ENCODE measurements at regions not wholly inside any gene's neighbourhood (a gene's known extent, or its start where the extent isn't known, plus 50 kb on each side); places are given as distances from the start of the nearest gene placed in this dataset.

GRCh38 chr1:195520757-195521156 lies 1087.5 kb downstream of the KCNT2 start:
- Mint-ChIP-seq H3K27ac (no peak overlapping the region), H3K4me3 (no peak overlapping the region), H3K4me1 (no peaks in the 10 kb centered on the region), H3K27me3 (ENCODE audit: insufficient read depth, low read depth) (peaks cover 2% of the 10 kb centered on the region), H3K9me3 (peaks cover 2% of the 10 kb centered on the region), H3K36me3 (no peaks in the 10 kb centered on the region)
- H4K20me1 ChIP-seq (ENCODE audit: low read depth): no peaks in the 10 kb centered on the region
- no peak for TF ChIP-seq EZH2 (IDR thresholded peaks at IDR 0.05)
- no peak for TF ChIP-seq CTCF (IDR thresholded peaks at IDR 0.05)
- TF ChIP-seq EZH2phosphoT487 (IDR thresholded peaks at IDR 0.05): no peak
- no peak overlapping the region for H3K27ac ChIP-seq
- no peaks in the 10 kb centered on the region for H3K9me3 ChIP-seq (ENCODE audit: low read depth)
- no peak overlapping the region for H3K4me2 ChIP-seq
- H3K9ac ChIP-seq: no peak overlapping the region
- H3K4me3 ChIP-seq: no peak overlapping the region
- H3K4me1 ChIP-seq: no peaks in the 10 kb centered on the region
- H3K27me3 ChIP-seq: no peaks in the 10 kb centered on the region
- no peak for DNase-seq (ENCODE audit: low spot score)
- H2AFZ ChIP-seq (replicated peaks): no peak overlapping the region
- H3F3A ChIP-seq (ENCODE audit: low read depth): no peaks in the 10 kb centered on the region
- no peaks in the 10 kb centered on the region for H3K36me3 ChIP-seq
- H3K79me2 ChIP-seq (ENCODE audit: low read depth): no peaks in the 10 kb centered on the region

GRCh38 chr1:195516036-195516435 lies 1092.2 kb downstream of the KCNT2 start:
- no peaks in the 10 kb centered on the region for H3K36me3 ChIP-seq
- no peak overlapping the region for H3K4me3 ChIP-seq
- no peaks in the 10 kb centered on the region for H3K36me3 Mint-ChIP-seq
- H4K20me1 ChIP-seq (ENCODE audit: low read depth): no peaks in the 10 kb centered on the region
- no peak overlapping the region for H3K27ac Mint-ChIP-seq
- peaks cover 2% of the 10 kb centered on the region for H3K27me3 Mint-ChIP-seq (ENCODE audit: insufficient read depth, low read depth)
- H3F3A ChIP-seq (ENCODE audit: low read depth): no peaks in the 10 kb centered on the region
- H3K4me3 Mint-ChIP-seq: no peak overlapping the region
- H3K9me3 ChIP-seq (ENCODE audit: low read depth): no peaks in the 10 kb centered on the region
- no peak overlapping the region for H3K27ac ChIP-seq
- no peaks in the 10 kb centered on the region for H3K4me1 Mint-ChIP-seq
- peaks cover 2% of the 10 kb centered on the region for H3K9me3 Mint-ChIP-seq
- no peaks in the 10 kb centered on the region for H3K27me3 ChIP-seq
- no peaks in the 10 kb centered on the region for H3K4me1 ChIP-seq
- DNase-seq (ENCODE audit: low spot score): no peak
- no peak for TF ChIP-seq CTCF (IDR thresholded peaks at IDR 0.05)
- TF ChIP-seq EZH2 (IDR thresholded peaks at IDR 0.05): no peak
- no peak for TF ChIP-seq EZH2phosphoT487 (IDR thresholded peaks at IDR 0.05)
- no peak overlapping the region for H3K9ac ChIP-seq
- no peaks in the 10 kb centered on the region for H3K79me2 ChIP-seq (ENCODE audit: low read depth)
- no peak overlapping the region for H3K4me2 ChIP-seq
- H2AFZ ChIP-seq (replicated peaks): no peak overlapping the region

GRCh38 chr1:195511501-195511900 lies 1096.7 kb downstream of the KCNT2 start:
- Histone ChIP-seq H3K27ac (no peak overlapping the region), H3K27me3 (no peaks in the 10 kb centered on the region), H3K4me3 (no peak overlapping the region), H3K36me3 (no peaks in the 10 kb centered on the region), H3K4me2 (no peak overlapping the region), H3K9me3 (ENCODE audit: low read depth) (no peaks in the 10 kb centered on the region), H3K9ac (no peak overlapping the region), H4K20me1 (ENCODE audit: low read depth) (no peaks in the 10 kb centered on the region), H3K79me2 (ENCODE audit: low read depth) (no peaks in the 10 kb centered on the region), H2AFZ (replicated peaks) (no peak overlapping the region), H3F3A (ENCODE audit: low read depth) (no peaks in the 10 kb centered on the region), H3K4me1 (no peaks in the 10 kb centered on the region)
- TF ChIP-seq EZH2 (IDR thresholded peaks at IDR 0.05) (no peak), EZH2phosphoT487 (IDR thresholded peaks at IDR 0.05) (no peak), CTCF (IDR thresholded peaks at IDR 0.05) (no peak)
- DNase-seq (ENCODE audit: low spot score): no peak
- H3K36me3 Mint-ChIP-seq: no peaks in the 10 kb centered on the region
- H3K9me3 Mint-ChIP-seq: peaks cover 2% of the 10 kb centered on the region
- H3K4me3 Mint-ChIP-seq: no peak overlapping the region
- H3K27me3 Mint-ChIP-seq (ENCODE audit: insufficient read depth, low read depth): no peaks in the 10 kb centered on the region
- no peaks in the 10 kb centered on the region for H3K4me1 Mint-ChIP-seq
- no peak overlapping the region for H3K27ac Mint-ChIP-seq

Data from neural progenitor cell (in vitro differentiated cells).